ENCODE measurements at regions not wholly inside any gene's neighbourhood (a gene's known extent, or its start where the extent isn't known, plus 50 kb on each side); places are given as distances from the start of the nearest gene placed in this dataset.
"Not testable (repeated sequence)": the region's sequence is repeated elsewhere in the genome, so short reads cannot be mapped to it uniquely, and the experiment has no call there.

DNA sequence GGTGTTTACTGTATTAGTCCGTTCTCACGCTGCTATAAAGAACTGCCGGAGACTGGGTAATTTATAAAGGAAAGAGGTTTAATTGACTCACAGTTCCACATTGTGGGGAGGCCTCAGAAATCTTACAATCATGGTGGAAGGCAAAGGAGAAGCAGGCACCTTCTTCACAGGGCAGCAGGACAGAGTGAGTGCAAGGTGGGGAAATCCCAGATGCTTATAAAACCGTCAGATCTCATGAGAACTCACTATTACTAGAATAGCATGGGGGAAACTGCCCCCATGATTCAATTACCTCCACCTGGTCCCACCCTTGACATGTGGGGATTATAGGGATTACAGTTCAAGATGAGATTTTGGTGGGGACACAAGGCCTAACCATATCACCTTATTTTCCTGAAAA is 60.1 kb upstream of the IFNGR1 start:
- TF ChIP-seq ARNT (IDR thresholded peaks at IDR 0.05); ELF4 (IDR thresholded peaks at IDR 0.05); HDGF (IDR thresholded peaks at IDR 0.05; ENCODE audit: borderline replicate concordance); FOXM1 (IDR thresholded peaks at IDR 0.05; ENCODE audit: borderline replicate concordance); TARDBP (IDR thresholded peaks at IDR 0.05); NFRKB (IDR thresholded peaks at IDR 0.05); LEF1 (IDR thresholded peaks at IDR 0.05; ENCODE audit: borderline replicate concordance); ZNF384 (IDR thresholded peaks at IDR 0.05); SP1 (IDR thresholded peaks at IDR 0.05): not testable (repeated sequence)

All from HEK293T (cell line).